K562 (cell line): ENCODE measurements at regions not wholly inside any gene's neighbourhood (a gene's known extent, or its start where the extent isn't known, plus 50 kb on each side); places are given as distances from the start of the nearest gene placed in this dataset.

Experiments used
- JUN ChIP-seq, 2 experiments: sonication (generic) in 1 of 2; formaldehyde crosslinking in 1 of 2; IDR thresholded peaks; 2 replicates each; pipeline versions ENCODE4 v1.6.1 to v1.8.0; 2012 to 2022; ENCODE audit warnings: borderline replicate concordance in 2 of 2, mild to moderate bottlenecking in 2 of 2, improper control_type of control experiment in 1 of 2, low read depth in 1 of 2, low read length in 1 of 2, missing genetic modification reagents in 1 of 2
- KDM1A ChIP-seq, 2 experiments: fragments of 450-650 bp; IDR thresholded peaks; 2 replicates each; pipeline ENCODE4 v1.6.1; 2016; ENCODE audit warnings: mild to moderate bottlenecking in 2 of 2
- PHB ChIP-seq: fragments of 250-450 bp; sonication (Bioruptor Pico); IDR thresholded peaks from 2 replicates; pipeline ENCODE4 v1.5.0; 2021
- PHF8 ChIP-seq: fragments of 200-600 bp; sonication (generic); IDR thresholded peaks from 2 replicates; pipeline ENCODE4 v1.6.1; 2012; ENCODE audit warnings: mixed run types, mild to moderate bottlenecking, inconsistent platforms, low read length, moderate library complexity, borderline replicate concordance
- PPARD ChIP-seq: fragments of 250-450 bp; sonication (Bioruptor Pico); IDR thresholded peaks from 2 replicates; pipeline ENCODE4 v1.8.0; 2022; ENCODE audit warnings: inconsistent platforms, mild to moderate bottlenecking, moderate library complexity
- RCOR1 ChIP-seq, 2 experiments: IDR thresholded peaks; 2 replicates each; pipeline ENCODE4 v1.6.1; 2012; ENCODE audit warnings: low read depth in 2 of 2, low read length in 2 of 2, borderline replicate concordance in 1 of 2, improper control_type of control experiment in 1 of 2
- RFX7 ChIP-seq: fragments of 250-450 bp; sonication (Bioruptor Pico); IDR thresholded peaks from 2 replicates; pipeline ENCODE4 v1.5.1; 2021; ENCODE audit warnings: mild to moderate bottlenecking
- ZEB2 ChIP-seq: fragments of 450-650 bp; IDR thresholded peaks from 2 replicates; pipeline ENCODE4 v1.6.1; 2016
- ZNF212 ChIP-seq: fragments of 450-650 bp; formaldehyde crosslinking; IDR thresholded peaks from 2 replicates; pipeline ENCODE4 v1.4.0; 2020; ENCODE audit warnings: mild to moderate bottlenecking
- ZNF253 ChIP-seq: fragments of 250-450 bp; sonication (Bioruptor Pico); conservative IDR thresholded peaks from 2 replicates; pipeline ENCODE4 v1.6.1; 2021; ENCODE audit warnings: mild to moderate bottlenecking
- TF ChIP-seq, protein P1 (sequence below), 2 experiments: fragments of 450-650 bp; IDR thresholded peaks; 2 replicates each; pipeline ENCODE4 v1.6.1; 2018; ENCODE audit warnings: mild to moderate bottlenecking in 2 of 2, low read depth in 1 of 2; ENCODE audit not compliant: partially characterized antibody in 2 of 2
- TF ChIP-seq, protein P2 (sequence below): sonication (generic); formaldehyde crosslinking; IDR thresholded peaks from 2 replicates; pipeline ENCODE4 v1.8.1; 2022; ENCODE audit warnings: missing genetic modification reagents

DNA sequence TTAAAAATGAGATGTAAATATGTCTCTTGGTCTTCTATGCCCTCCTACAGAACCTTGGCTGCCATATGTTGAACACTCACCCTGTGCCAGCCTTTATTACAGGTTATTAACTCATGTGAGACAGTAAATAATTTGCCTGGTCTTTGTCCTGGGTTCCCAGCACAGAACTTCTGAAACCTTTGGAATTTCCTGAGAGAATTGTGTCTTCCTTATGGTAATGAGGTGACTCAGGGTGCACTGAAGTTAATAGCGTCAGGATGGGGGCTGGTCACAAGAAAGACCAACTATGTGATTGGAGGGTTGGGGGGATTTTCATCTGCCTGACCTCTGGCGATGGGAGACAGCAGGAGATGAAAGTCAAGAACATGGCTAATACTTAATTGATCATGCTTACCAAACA, 289.8 kb upstream of the STS start (continued):
- no peak for TF ChIP-seq JUN (IDR thresholded peaks at IDR 0.05; ENCODE audit: borderline replicate concordance, low read depth, low read length)
- no peak for TF ChIP-seq JUN (CRISPR knock-in tag; IDR thresholded peaks at IDR 0.05; ENCODE audit: borderline replicate concordance)
- no peak for TF ChIP-seq PHF8
- no peak for TF ChIP-seq ZEB2
- TF ChIP-seq, protein P1, sequence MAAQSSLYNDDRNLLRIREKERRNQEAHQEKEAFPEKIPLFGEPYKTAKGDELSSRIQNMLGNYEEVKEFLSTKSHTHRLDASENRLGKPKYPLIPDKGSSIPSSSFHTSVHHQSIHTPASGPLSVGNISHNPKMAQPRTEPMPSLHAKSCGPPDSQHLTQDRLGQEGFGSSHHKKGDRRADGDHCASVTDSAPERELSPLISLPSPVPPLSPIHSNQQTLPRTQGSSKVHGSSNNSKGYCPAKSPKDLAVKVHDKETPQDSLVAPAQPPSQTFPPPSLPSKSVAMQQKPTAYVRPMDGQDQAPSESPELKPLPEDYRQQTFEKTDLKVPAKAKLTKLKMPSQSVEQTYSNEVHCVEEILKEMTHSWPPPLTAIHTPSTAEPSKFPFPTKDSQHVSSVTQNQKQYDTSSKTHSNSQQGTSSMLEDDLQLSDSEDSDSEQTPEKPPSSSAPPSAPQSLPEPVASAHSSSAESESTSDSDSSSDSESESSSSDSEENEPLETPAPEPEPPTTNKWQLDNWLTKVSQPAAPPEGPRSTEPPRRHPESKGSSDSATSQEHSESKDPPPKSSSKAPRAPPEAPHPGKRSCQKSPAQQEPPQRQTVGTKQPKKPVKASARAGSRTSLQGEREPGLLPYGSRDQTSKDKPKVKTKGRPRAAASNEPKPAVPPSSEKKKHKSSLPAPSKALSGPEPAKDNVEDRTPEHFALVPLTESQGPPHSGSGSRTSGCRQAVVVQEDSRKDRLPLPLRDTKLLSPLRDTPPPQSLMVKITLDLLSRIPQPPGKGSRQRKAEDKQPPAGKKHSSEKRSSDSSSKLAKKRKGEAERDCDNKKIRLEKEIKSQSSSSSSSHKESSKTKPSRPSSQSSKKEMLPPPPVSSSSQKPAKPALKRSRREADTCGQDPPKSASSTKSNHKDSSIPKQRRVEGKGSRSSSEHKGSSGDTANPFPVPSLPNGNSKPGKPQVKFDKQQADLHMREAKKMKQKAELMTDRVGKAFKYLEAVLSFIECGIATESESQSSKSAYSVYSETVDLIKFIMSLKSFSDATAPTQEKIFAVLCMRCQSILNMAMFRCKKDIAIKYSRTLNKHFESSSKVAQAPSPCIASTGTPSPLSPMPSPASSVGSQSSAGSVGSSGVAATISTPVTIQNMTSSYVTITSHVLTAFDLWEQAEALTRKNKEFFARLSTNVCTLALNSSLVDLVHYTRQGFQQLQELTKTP (IDR thresholded peaks at IDR 0.05; ENCODE audit: low read depth in 1 of 2, partially characterized antibody in 2 of 2), result no peak
- no peak for TF ChIP-seq PPARD (CRISPR knock-in tag)
- no peak for TF ChIP-seq ZNF212 (CRISPR knock-in tag)
- TF ChIP-seq PHB (CRISPR knock-in tag), result no peak
- no peak for TF ChIP-seq RCOR1 (IDR thresholded peaks at IDR 0.05; ENCODE audit: borderline replicate concordance in 1 of 2, low read depth in 2 of 2, low read length in 2 of 2)
- no peak for TF ChIP-seq ZNF253 (CRISPR knock-in tag)
- TF ChIP-seq KDM1A (IDR thresholded peaks at IDR 0.05), result no peak
- TF ChIP-seq, protein P2, sequence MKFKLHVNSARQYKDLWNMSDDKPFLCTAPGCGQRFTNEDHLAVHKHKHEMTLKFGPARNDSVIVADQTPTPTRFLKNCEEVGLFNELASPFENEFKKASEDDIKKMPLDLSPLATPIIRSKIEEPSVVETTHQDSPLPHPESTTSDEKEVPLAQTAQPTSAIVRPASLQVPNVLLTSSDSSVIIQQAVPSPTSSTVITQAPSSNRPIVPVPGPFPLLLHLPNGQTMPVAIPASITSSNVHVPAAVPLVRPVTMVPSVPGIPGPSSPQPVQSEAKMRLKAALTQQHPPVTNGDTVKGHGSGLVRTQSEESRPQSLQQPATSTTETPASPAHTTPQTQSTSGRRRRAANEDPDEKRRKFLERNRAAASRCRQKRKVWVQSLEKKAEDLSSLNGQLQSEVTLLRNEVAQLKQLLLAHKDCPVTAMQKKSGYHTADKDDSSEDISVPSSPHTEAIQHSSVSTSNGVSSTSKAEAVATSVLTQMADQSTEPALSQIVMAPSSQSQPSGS (CRISPR knock-in tag), result no peak
- no peak for TF ChIP-seq RFX7 (CRISPR knock-in tag)
